ENCODE measurements at regions not wholly inside any gene's neighbourhood (a gene's known extent, or its start where the extent isn't known, plus 50 kb on each side); places are given as distances from the start of the nearest gene placed in this dataset.
A peak's percentile ranks its signal among the peaks of the same experiment; 100 is the strongest.
"Not testable (repeated sequence)": the region's sequence is repeated elsewhere in the genome, so short reads cannot be mapped to it uniquely, and the experiment has no call there.

GRCh38 chr2:203631068-203631757 lies 75.2 kb upstream of the CD28 start:
- no peak for DNase-seq

DNA sequence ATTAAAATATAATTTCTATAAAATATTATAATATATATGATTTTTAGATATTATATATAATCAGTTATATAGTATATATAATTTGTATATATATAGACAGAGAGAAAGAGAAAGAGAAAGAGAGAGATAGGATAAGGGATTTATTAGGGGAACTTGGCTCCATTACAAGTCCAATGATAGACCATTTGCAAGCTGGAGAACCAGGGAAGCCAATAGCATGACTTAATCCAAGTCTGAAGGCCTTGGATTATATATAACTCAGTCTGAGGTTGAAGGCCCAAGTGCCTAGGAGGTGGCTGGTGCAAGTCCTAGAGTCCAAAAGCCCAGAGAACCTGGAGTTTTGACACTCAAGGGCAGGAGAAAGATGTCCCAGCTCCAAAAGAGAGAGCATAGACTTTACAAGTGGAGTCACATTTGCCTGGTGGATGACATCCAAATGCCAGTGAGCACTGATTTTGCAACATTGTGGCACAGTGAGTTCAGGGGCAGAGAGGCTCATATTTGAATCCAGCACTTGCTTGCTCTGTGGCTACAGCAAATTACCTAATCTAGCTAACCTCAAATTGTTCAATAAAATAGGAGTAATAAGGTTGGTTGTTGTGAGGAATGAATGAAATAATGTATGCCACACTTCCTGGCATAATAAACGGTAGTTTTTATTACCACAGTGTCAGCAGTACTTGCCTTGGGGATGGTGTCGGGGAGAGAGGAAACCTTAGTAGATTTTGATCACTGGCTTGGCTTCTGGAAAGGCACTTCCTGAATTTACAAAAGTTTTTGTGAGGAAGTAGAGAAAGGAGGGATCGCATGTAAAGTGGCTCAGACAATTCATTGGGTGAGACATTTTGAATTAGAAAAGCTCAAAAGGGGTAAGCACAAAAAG lies 69.6 kb upstream of the CD28 start:
- DNase-seq: no peak

- no peak for DNase-seq
Measured at GRCh38 chr2:203637471-203638167, 68.8 kb upstream of the CD28 start.

GRCh38 chr2:203641865-203642264 lies 64.6 kb upstream of the CD28 start:
- not testable (repeated sequence) for DNase-seq

DNA sequence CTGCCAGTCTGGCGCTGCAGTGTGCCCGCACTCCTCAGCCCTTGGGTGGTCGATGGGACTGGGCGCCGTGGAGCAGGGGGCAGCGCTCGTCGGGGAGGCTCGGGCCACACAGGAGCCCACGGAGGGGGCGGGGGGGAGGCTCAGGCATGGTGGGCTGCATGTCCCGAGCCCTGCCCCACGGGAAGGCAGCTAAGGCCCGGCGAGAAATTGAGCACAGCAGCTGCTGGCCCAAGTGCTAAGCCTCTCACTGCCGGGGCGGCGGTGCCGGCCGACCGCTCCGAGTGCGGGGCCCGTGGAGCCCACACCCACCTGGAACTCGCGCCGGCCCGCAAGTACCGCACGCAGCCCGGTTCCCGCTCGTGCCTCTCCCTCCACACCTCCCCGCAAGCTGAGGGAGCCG lies 63.6 kb upstream of the CD28 start:
- DNase-seq: not testable (repeated sequence)

- no peak for DNase-seq
Measured at GRCh38 chr2:203645831-203646230, 60.6 kb upstream of the CD28 start.

DNA sequence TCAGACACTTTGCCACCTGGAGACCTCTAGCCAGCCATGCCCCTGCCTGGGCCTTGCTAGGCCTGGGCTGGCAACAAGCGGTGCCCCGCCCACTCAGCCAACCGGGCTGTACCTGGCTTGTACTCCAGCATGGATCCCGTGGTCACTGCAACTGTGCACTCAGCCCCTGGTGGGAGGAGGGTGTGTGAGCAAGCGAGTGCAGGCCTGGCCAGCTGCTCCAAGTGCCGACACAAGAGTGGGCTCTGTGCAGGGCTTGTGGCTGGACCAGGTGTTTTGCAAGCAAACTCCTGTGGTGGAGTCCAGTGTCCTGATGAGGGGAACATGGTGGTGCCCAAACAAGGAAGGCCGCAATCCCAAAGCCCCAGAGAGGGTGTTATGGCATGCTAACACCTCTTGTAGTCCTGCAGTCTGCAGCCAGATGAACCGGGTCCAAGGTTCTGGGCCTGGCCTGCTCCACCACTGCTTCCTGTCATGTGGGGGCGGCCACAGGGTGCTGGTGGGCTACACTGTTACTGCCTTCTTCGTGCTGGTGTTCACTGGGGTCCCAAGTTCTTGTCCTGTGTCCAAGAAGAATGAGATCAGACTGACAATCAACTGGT lies 60.1 kb upstream of the CD28 start:
- DNase-seq: no peak

GRCh38 chr2:203646961-203647360 lies 59.5 kb upstream of the CD28 start:
- DNase-seq: no peak

GRCh38 chr2:203647579-203647978 lies 58.9 kb upstream of the CD28 start:
- DNase-seq: no peak

DNA sequence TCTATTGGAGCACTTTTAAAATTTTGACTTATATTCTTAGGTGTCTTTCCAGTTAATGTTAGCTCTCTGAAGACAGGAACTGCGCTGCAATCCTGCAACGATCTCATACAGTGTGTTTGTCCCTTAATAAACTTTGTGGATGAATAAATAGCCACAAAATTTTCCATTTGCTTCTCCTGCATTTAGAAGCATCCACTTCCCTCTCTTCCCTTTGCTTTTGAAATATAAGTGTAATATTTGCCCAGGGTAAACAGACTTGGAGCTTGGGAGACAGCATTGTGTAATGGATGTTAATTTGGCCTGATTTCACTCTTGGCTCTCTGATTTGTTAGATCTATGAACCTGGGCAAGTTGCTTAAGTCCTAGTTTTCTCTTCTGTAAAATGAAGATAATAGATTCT lies 58.2 kb upstream of the CD28 start:
- no peak for DNase-seq

DNA sequence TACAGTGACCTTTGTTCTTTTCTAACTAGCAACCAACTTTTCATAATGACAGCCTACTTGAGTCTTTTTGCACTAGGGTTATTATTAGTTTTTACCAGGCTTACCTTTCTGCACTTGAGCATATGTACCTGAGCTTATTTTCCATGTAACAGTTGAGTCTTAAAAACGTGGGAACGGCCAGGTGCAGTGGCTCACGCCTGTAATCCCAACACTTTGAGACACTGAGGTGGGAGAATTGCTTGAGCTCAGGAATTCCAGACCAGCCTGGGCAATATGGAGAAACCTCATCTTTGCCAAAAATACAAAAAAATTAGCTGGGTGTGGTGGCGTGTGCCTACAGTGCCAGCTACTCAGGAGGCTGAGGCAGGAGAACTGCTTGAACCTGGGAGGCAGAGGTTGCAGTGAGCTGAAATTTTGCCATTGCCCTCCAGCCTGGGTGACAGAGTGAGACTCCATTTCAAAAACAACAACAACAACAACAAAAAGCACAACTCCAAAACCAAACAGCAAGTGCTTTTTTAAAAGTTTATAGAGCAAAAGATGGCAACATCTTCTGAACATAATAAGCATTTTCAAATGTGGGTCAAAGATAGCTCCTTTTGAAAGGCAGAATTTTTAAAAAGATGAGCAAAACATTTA lies 57.1 kb upstream of the CD28 start:
- DNase-seq: no peak

- DNase-seq: peak; percentile 51
Measured at GRCh38 chr2:203650860-203651613, 55.4 kb upstream of the CD28 start.

- DNase-seq: no peak
Measured at GRCh38 chr2:203651621-203652020, 54.8 kb upstream of the CD28 start.

DNA sequence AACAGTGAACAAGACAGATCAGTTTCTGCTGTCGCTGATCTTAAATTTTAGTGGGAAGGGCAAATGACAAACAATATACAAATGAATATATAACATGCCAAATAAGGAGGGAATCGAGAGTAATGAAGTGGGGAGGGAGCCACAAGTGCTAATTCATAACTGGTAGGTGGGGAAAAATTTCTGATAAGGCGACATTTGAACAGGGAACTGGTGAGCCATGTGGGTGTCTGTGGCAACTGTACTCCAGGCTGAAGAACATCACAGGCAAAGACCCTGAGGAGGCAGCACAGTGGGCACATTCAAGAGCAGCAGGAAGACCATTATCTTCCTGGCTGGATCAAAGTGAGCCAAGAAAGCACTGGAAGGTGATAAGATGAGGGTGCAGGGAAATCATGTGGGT lies 51.6 kb upstream of the CD28 start:
- no peak for DNase-seq

- DNase-seq: no peak
Measured at GRCh38 chr2:203656522-203657287, 49.7 kb upstream of the CD28 start.

All from hematopoietic multipotent progenitor cell treated with erythropoietin and hydrocortisone succinate and interleukin-3 and kit ligand, for 8 days (in vitro differentiated cells).